Anterior cingulate cortex (tissue), 58 donors: ENCODE measurements at regions not wholly inside any gene's neighbourhood (a gene's known extent, or its start where the extent isn't known, plus 50 kb on each side); places are given as distances from the start of the nearest gene placed in this dataset.
"Not testable (repeated sequence)": the region's sequence is repeated elsewhere in the genome, so short reads cannot be mapped to it uniquely, and the experiment has no call there.

Experiments used
- DNase-seq, 58 donors: peaks; one replicate each; lab custom pipeline; 2025; lab: John Stamatoyannopoulos, UW

DNA sequence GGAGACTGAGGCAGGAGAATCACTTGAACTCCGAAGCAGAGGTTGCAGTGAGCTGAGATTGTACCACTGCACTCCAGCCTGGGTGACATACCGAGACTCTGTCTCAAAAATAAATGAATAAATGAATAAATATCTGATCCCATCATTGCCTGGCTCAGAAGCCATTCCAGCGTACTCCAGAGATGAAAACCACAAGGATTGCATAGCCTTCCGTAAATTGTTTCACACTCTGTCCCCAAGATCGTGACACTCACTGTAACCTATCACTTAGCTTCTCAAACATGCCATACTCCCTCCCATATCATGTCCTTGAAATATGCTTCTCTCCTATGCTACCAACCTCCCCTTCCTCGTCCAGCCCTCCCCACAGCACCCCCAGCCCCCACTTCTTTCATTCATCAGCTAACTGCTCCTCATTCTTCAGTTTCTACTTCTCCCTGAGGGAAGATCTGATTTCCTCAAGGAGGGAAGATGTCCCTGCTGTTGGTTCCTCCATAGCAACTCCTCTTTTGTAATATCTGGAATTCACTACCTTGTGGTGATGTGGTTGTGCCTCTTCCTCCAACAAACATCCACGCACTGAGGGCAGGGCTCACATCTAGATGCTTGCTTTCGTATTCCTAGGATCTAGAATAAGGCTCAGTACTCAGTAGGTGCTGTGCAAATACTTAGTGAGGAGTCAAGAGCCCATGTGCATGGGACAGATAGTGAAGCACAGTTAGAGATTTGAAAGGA lies 744.9 kb upstream of the TPTE start:
- DNase-seq: not testable (repeated sequence)

DNA sequence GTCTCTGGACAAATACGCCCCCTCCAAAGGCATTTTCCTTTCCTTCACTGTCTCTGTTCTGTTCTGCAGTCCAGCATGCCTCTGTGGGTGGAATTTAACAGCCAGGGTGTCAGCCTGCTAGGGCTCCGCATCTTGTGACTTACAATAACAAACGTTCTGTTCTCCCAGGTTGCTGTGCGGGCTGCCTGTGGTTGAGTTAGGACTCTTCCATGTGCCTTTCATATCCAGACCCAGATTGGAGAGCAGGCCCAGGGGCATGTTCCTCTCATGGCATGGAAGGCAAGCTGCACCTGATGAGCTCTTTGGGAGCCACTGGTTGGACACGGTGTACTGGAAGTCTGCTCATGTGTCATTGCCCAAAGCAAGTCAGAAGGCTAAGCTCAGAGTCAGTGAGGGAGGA lies 742.8 kb upstream of the TPTE start:
- not testable (repeated sequence) for DNase-seq

DNA sequence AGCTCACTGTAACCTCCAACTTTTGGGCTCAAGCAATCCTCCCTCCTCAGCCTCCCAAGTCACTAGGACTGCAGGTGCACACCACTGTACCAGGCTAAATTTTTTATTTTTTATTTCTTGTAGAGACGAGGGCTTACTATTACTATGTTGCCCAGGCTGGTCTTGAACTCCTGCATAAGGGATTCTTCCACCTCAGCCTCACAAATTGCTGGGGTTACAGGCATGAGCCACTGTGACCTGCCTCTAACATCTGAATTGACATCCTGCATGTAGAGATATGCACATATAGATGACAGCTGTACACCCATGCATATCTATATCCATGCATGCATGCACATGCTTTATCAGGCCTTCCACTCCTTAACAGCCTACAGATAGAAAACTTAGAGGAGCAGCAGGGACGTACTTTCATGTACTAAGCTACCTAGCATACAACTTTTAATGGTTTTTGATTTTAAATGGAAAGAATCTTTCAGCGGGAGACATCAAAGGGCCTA lies 740.9 kb upstream of the TPTE start:
- DNase-seq: no peak

DNA sequence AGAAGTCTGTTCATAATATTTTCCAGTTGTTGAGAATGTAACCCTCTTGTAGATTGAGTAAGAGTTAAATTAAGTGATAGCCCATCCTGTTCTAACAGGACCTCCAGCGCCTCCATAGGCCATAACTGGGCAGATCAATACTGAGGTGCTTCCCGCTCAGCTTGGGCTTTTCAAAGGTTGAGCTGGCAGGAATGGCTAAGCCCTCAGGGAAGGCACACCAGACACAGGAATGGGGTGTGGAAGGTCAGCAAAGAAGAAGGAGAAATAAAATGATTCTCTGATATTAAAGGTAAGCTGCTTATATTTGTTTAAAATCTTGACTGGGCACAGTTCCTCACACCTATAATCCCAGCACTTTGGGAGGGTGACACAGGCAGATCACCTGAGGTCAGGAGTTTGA lies 737.8 kb upstream of the TPTE start:
- not testable (repeated sequence) for DNase-seq

DNA sequence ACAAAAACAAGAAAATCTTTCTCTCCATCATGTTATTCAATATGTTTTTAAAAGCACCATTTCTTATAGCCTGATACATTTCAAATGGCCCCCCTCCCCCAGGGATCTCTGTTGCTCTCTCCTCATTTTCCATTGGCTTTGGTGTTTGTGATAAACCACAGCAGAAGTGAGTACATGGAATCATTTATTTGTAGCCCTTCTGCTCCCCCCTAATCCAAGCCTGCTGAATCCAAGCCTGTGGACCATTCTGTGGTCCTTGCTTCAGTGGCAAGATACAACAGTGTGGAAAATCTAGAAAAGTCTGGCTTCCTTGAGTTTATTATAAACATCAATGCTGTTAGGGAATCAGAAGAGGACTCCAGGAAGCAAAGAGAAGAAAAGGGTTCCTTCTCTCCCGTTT lies 737.2 kb upstream of the TPTE start:
- DNase-seq: not testable (repeated sequence)

DNA sequence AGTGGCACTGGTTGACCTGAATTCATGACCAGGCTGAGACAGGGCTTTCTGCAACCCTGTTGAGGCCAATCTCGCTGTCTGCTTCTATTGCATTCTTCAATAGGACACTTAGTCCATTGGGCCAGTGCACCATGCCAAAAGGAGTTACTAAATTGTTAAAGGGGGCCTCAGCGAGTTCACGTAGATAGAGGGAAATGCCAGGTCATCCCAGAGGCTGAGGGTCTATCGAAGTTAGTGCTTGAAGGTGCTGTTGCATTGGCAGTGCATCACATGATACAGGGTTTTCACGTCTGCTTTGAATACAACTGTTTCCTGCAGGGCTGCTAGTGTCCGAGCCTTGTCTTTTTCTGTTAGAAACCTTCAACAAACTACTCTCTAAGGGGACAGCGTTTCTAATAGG lies 735.3 kb upstream of the TPTE start:
- DNase-seq: not testable (repeated sequence)

DNA sequence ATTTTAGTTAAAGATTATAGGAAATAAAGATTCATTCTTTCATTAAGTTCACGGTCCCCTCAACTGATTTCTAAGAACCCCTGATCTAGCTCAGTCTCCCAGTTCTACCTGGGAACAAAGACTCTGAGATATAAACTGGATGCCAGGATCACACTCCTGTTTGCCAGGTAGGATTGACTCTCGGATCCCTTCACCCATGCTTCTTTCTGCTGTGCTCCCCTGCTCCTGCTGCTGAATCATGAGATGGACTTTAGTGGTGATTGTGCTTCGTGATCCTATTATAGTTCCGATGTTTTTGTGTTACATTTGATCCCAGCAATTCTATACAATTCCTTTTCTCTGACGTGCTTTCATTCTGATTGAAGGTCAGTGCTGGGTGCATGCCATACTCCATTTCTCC lies 733.1 kb upstream of the TPTE start:
- DNase-seq: not testable (repeated sequence)

DNA sequence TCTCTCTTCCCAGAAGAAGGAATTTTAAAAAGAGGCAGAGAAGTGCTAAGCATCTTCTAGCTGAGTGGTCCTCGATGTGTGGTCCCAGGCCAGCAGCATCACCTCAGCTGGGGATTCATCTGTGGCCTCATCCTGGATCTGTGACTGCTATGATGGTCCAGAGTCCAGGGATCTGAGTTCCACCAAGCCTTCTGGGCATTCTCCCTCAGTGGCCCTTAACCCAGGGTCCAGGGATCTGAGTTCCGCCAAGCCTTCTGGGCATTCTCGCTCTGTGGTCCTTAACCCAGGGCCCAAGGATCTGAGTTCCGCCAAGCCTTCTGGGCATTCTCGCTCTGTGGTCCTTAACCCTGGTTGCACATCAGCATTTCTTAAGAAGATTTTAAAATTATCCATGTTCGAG lies 731.0 kb upstream of the TPTE start:
- not testable (repeated sequence) for DNase-seq

DNA sequence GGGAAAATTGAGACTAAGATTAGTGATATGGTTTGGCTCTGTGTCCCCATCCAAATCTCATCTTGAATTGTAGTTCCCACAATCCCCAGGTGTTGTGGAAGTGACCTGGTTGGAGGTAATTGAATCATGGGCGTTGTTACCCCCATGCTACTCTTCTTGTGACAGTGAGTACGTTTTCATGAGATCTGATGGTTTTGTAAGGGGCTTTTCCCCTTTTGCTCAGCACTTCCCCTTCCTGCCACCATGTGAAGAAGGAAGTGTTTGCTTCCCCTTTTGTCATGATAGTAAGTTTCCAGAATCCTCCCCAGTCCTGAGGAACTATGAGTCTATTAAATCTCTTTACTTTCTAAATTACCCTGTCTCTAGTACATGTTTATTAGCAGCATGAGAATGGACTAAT lies 729.9 kb upstream of the TPTE start:
- DNase-seq: not testable (repeated sequence)

DNA sequence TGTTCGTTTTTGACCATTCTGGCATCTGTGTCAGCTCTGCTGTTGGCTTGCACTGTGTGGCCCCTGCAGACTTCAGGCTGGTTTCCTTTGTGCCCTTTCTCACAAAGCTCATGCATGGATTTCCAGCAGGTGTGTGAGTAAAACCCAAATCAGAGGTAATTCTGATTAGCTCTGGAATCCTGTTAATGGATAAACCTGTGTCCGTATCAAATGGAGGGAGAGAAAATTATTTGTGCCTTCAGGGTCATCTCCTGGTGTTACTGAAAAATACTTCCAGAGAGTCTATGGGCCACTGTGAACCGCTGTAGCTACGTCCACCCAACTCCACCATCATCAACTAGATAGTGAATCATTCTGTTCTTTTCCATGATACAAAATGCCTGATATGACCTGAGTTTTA lies 726.1 kb upstream of the TPTE start:
- not testable (repeated sequence) for DNase-seq

DNA sequence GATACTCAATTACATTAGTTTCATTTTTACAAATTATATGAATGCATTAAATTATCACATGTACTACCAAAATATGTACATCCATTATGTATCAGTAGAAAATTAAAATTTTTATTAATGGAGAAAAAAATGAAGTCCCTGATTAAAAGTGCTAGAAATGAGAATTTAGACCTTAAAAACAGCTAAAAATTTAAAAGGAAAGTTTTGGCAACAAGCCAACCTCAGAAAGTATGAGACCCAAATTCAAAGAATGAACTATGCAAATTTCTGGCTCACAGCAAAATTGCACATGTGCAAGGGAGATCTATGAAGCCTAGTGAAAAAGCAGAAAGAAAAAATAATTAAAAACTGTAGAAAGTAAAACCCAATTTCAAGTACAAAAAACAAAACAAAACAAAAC lies 725.1 kb upstream of the TPTE start:
- not testable (repeated sequence) for DNase-seq

DNA sequence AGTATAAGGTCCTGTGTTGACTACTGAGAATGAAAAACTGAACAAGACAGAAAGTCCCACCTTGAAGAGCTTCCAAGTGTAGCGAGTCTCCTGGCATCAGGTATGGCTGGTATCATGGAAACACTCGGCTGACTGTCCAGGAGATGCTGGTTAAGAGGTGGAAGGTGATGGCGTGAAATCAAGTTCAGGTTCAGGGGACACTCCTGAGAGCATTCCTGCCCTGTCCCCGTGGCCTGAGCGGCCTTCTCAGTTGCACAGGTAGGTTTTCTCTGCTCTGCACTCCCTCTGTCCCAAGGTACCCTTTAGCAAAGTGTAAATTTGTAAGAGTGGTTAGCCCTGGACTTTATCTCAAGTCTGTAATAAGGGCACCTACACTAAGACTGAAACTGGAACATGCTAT lies 713.7 kb upstream of the TPTE start:
- DNase-seq: not testable (repeated sequence)

DNA sequence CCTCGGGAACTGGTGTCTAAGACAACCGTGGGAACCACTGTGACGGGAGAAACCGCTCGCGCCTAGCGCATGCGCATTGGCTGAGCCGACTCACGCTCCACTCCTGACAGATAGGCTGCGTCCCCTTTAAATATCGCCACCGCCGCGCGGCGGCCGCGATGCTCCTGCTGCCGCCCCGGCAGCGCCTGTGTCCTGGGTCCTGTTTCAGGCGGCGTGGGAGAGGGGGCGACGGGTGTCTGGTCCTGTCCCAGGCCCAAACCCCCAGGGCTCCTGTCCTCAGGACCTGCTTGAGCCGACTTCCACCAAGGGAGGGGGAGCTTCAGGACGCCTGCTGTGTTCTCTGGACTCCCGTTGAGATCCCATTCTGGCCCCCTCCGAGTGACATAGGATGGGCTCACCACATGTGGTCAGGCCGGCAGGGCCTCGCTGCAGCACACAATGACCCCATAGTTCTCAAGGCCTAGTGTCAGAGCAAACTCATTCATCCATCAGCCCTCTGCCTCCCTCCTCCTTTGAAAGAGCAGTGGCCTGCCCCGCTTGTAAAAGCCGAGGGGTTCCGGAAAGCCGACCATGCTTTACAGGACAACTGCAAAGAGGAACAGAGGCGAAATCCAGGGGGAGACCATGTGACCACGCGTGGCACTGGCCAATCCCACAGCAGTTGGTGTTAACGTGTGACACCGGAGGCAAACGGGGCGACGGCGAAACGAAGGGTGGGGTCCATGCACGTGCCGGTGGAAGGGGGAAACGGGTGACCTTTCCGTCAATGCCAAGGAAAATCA lies 710.0 kb upstream of the TPTE start:
- not testable (repeated sequence) for DNase-seq

DNA sequence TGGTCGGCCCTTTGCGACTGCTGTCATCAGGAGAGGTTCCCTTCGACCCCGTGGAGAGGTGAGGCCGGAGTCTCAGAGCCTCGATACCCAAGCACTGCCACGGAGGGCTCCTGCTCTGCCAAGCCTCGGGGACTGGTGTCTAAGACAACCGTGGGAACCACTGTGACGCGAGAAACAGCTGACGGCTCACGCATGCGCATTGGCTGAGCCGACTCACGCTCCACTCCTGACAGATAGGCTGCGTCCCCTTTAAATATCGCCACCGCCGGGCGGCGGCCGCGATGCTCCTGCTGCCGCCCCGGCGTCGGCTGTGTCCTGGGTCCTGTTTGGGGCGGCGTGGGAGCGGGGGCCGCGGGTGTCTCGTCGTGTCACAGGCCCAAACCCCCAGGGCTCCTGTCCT lies 708.9 kb upstream of the TPTE start:
- not testable (repeated sequence) for DNase-seq

DNA sequence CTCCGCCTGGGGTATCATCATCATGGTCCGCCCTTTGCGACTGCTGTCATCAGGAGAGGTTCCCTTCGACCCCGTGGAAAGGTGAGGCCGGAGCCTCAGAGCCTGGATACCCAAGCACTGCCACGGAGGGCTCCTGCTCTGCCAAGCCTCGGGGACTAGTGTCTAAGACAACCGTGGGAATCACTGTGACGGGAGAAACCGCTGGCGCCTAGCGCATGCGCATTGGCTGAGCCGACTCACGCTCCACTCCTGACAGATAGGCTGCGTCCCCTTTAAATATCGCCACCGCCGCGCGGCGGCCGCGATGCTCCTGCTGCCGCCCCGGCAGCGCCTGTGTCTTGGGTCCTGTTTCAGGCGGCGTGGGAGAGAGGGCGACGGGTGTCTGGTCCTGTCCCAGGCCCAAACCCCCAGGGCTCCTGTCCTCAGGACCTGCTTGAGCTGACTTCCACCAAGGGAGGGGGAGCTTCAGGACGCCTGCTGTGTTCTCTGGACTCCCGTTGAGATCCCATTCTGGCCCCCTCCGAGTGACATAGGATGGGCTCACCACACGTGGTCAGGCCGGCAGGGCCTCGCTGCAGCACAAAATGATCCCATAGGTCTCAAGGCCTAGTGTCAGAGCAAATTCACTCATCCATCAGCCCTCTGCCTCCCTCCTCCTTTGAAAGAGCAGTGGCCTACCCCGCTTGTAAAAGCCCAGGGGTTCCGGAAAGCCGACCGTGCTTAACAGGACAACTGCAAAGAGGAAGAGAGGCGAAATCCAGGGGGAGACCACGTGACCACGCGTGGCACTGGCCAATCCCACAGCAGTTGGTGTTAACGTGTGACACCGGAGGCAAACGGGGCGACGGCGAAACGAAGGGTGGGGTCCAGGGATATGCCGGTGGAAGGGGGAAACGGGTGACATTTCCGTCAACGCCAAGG lies 707.2 kb upstream of the TPTE start:
- not testable (repeated sequence) for DNase-seq

DNA sequence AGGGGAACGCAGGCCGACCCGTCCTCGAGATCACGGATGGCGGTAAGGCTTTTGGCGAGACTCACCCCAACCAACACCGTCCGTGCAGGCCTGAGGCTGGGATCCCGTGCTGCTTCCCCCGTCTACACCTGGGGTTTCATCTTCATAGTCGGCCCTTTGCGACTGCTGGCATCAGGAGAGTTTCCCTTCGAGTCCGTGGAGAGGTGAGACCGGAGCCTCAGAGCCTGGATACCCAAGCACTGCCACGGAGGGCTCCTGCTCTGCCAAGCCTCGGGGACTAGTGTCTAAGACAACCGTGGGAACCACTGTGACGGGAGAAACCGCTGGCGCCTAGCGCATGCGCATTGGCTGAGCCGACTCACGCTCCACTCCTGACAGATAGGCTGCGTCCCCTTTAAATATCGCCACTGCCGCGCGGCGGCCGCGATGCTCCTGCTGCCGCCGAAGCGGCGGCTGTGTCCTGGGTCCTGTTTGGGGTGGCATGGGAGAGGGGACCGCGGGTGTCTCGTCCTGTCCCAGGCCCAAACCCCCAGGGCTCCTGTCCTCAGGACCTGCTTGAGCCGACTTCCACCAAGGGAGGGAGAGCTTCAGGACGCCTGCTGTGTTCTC lies 706.1 kb upstream of the TPTE start:
- not testable (repeated sequence) for DNase-seq

DNA sequence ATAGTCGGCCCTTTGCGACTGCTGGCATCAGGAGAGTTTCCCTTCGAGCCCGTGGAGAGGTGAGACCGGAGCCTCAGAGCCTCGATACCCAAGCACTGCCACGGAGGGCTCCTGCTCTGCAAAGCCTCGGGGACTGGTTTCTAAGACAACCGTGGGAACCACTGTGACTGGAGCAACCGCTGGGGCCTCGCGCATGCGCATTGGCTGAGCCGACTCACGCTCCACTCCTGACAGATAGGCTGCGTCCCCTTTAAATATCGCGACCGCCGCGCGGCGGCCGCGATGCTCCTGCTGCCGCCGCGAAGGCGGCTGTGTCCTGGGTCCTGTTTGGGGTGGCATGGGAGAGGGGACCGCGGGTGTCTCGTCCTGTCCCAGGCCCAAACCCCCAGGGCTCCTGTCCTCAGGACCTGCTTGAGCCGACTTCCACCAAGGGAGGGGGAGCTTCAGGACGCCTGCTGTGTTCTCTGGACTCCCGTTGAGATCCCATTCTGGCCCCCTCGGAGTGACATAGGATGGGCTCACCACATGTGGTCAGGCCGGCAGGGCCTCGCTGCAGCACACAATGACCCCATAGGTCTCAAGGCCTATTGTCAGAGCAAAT lies 704.5 kb upstream of the TPTE start:
- not testable (repeated sequence) for DNase-seq

DNA sequence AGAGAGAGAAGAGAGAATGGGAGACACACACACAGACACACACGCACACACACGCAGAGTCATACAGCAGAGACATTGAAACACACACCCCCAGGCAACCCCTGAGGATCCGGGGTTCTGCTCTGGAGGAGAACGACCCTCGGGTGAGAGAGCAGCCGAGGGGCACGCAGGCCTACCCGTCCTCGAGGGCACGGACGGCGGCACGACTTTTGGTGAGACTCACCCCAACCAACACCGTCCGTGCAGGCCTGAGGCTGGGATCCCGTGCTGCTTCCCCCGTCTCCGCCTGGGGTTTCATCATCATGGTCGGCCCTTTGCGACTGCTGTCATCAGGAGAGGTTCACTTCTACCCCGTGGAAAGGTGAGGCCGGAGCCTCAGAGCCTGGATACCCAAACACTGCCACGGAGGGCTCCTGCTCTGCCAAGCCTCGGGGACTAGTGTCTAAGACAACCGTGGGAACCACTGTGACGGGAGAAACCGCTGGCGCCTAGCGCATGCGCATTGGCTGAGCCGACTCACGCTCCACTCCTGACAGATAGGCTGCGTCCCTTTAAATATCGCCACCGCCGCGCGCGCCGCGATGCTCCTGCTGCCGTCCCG lies 703.4 kb upstream of the TPTE start:
- DNase-seq: not testable (repeated sequence)

DNA sequence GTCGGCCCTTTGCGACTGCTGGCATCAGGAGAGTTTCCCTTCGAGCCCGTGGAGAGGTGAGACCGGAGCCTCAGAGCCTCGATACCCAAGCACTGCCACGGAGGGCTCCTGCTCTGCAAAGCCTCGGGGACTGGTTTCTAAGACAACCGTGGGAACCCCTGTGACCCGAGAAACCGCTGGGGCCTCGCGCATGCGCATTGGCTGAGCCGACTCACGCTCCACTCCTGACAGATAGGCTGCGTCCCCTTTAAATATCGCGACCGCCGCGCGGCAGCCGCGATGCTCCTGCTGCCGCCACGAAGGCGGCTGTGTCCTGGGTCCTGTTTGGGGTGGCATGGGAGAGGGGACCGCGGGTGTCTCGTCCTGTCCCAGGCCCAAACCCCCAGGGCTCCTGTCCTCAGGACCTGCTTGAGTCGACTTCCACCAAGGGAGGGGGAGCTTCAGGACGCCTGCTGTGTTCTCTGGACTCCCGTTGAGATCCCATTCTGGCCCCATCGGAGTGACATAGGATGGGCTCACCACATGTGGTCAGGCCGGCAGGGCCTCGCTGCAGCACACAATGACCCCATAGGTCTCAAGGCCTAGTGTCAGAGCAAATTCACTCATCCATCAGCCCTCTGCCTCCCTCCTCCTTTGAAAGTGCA lies 701.7 kb upstream of the TPTE start:
- not testable (repeated sequence) for DNase-seq
